ENCODE measurements at regions not wholly inside any gene's neighbourhood (a gene's known extent, or its start where the extent isn't known, plus 50 kb on each side); places are given as distances from the start of the nearest gene placed in this dataset.

DNA sequence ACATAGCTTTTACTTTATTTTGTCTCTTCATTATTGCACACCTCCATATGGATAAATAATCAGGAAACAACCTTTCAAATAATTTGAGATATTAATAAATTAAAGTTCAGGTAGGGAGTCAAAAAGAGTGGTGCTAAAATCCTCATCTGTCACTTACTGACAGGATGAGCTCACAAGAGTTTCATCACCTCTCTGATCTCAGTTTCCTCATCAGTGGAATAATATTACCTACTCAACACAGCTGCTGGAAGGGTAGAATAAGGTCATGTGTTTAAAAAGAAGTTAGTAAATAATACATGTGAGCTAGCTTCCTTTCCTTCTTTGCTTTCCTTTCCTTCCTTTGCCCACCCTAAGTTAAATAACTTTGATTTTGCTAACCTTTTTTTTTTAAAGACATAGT is 61.9 kb downstream of the RDH14 start:
- H3K4me1 Mint-ChIP-seq (ENCODE audit: low read depth), result no peaks in the 10 kb centered on the region
- no peak overlapping the region for H3K4me3 Mint-ChIP-seq (ENCODE audit: unreplicated experiment)
- DNase-seq (ENCODE audit: low spot score), result no peak
- TF ChIP-seq, protein P1, sequence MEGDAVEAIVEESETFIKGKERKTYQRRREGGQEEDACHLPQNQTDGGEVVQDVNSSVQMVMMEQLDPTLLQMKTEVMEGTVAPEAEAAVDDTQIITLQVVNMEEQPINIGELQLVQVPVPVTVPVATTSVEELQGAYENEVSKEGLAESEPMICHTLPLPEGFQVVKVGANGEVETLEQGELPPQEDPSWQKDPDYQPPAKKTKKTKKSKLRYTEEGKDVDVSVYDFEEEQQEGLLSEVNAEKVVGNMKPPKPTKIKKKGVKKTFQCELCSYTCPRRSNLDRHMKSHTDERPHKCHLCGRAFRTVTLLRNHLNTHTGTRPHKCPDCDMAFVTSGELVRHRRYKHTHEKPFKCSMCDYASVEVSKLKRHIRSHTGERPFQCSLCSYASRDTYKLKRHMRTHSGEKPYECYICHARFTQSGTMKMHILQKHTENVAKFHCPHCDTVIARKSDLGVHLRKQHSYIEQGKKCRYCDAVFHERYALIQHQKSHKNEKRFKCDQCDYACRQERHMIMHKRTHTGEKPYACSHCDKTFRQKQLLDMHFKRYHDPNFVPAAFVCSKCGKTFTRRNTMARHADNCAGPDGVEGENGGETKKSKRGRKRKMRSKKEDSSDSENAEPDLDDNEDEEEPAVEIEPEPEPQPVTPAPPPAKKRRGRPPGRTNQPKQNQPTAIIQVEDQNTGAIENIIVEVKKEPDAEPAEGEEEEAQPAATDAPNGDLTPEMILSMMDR (IDR thresholded peaks at IDR 0.05), result no peak
- no peaks in the 10 kb centered on the region for H3K36me3 Mint-ChIP-seq (ENCODE audit: low read depth)
- no peaks in the 10 kb centered on the region for H3K9me3 Mint-ChIP-seq (ENCODE audit: low read depth)
- H3K27me3 Mint-ChIP-seq (ENCODE audit: low read depth), result peaks cover 15% of the 10 kb centered on the region
- no peak overlapping the region for H3K27ac Mint-ChIP-seq (ENCODE audit: unreplicated experiment)

DNA sequence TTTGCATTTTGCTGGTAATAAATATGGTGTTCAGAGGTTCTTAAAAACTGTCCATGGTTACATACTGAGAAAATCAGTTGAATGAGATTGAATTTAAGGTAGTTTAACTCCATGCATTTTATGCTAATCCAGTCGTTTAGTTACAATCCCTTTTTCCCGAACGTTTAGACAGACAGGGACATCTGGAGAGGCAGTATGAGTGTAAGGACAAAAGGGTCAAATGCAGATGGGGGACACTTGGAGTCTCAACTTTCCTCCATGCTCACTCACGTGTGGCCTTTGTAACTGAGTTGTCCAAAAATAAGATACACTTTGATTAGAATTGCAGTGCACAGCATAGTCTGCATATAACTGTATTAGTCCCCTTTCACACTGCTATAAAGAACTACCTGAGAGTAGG is 63.9 kb downstream of the RDH14 start:
- Mint-ChIP-seq H3K27ac (ENCODE audit: unreplicated experiment) (no peak overlapping the region), H3K4me1 (ENCODE audit: low read depth) (peaks cover 7% of the 10 kb centered on the region), H3K9me3 (ENCODE audit: low read depth) (no peaks in the 10 kb centered on the region), H3K27me3 (ENCODE audit: low read depth) (peaks cover 18% of the 10 kb centered on the region), H3K36me3 (ENCODE audit: low read depth) (no peaks in the 10 kb centered on the region), H3K4me3 (ENCODE audit: unreplicated experiment) (no peak overlapping the region)
- DNase-seq (ENCODE audit: low spot score), result no peak
- TF ChIP-seq, protein P1 (IDR thresholded peaks at IDR 0.05), result no peak

DNA sequence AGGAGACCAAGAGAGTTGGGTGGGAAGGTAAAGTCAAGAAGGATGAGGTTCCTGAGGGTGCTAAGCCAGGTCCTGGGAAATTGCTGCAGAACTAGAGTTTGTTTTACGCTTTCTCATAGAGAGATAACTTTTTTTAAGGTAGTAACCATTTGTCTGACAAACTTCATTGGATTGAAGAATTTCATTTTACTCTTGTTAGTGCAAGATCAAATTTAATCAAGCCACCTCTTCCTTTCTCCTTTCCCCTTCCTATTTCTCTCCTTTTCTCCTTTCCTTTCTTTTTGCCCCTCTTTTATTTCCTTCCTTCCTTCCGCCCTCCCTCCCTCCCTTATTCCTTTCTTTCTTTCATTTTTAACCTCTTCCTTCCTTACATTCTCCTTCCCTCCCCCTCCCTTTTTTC is 65.4 kb downstream of the RDH14 start:
- no peaks in the 10 kb centered on the region for H3K9me3 Mint-ChIP-seq (ENCODE audit: low read depth)
- H3K4me3 Mint-ChIP-seq (ENCODE audit: unreplicated experiment), result no peak overlapping the region
- TF ChIP-seq, protein P1 (IDR thresholded peaks at IDR 0.05), result no peak
- peaks cover 18% of the 10 kb centered on the region for H3K27me3 Mint-ChIP-seq (ENCODE audit: low read depth)
- no peak overlapping the region for H3K27ac Mint-ChIP-seq (ENCODE audit: unreplicated experiment)
- H3K36me3 Mint-ChIP-seq (ENCODE audit: low read depth), result no peaks in the 10 kb centered on the region
- no peak for DNase-seq (ENCODE audit: low spot score)
- peaks cover 10% of the 10 kb centered on the region for H3K4me1 Mint-ChIP-seq (ENCODE audit: low read depth)

GRCh38 chr2:18492721-18493120 is 67.7 kb downstream of the RDH14 start:
- H3K4me1 Mint-ChIP-seq (ENCODE audit: low read depth), result peaks cover 10% of the 10 kb centered on the region
- H3K9me3 Mint-ChIP-seq (ENCODE audit: low read depth), result no peaks in the 10 kb centered on the region

GRCh38 chr2:18491577-18491976 is 68.9 kb downstream of the RDH14 start:
- no peaks in the 10 kb centered on the region for H3K9me3 Mint-ChIP-seq (ENCODE audit: low read depth)
- no peak for DNase-seq (ENCODE audit: low spot score)
- TF ChIP-seq, protein P1 (IDR thresholded peaks at IDR 0.05), result no peak
- H3K36me3 Mint-ChIP-seq (ENCODE audit: low read depth), result no peaks in the 10 kb centered on the region
- no peak overlapping the region for H3K4me3 Mint-ChIP-seq (ENCODE audit: unreplicated experiment)
- H3K4me1 Mint-ChIP-seq (ENCODE audit: low read depth), result peaks cover 10% of the 10 kb centered on the region
- H3K27me3 Mint-ChIP-seq (ENCODE audit: low read depth), result peaks cover 13% of the 10 kb centered on the region
- no peak overlapping the region for H3K27ac Mint-ChIP-seq (ENCODE audit: unreplicated experiment)

More at GRCh38 chr2:18492721-18493120, 67.7 kb downstream of the RDH14 start:
- Mint-ChIP-seq H3K27me3 (ENCODE audit: low read depth) (peaks cover 16% of the 10 kb centered on the region), H3K36me3 (ENCODE audit: low read depth) (no peaks in the 10 kb centered on the region), H3K27ac (ENCODE audit: unreplicated experiment) (no peak overlapping the region), H3K4me3 (ENCODE audit: unreplicated experiment) (no peak overlapping the region)
- DNase-seq (ENCODE audit: low spot score), result no peak
- TF ChIP-seq, protein P1 (IDR thresholded peaks at IDR 0.05), result no peak

Measured in chondrocyte (in vitro differentiated cells).